ENCODE measurements at regions not wholly inside any gene's neighbourhood (a gene's known extent, or its start where the extent isn't known, plus 50 kb on each side); places are given as distances from the start of the nearest gene placed in this dataset.
A peak's percentile ranks its signal among the peaks of the same experiment; 100 is the strongest.

GRCh38 chr1:184141361-184141880 is 89.9 kb downstream of the TSEN15 start:
- no peak for DNase-seq (ENCODE audit: low read depth, low spot score)
- in situ Hi-C loops (cut with HindIII; ENCODE audit: low pct_unique_long_range_greater_than_20kb, low sequenced_read_pairs): no loop called here

GRCh38 chr1:184143449-184143848 is 91.9 kb downstream of the TSEN15 start:
- in situ Hi-C loops (cut with HindIII; ENCODE audit: low pct_unique_long_range_greater_than_20kb, low sequenced_read_pairs): no loop called here
- DNase-seq (ENCODE audit: low read depth, low spot score): peak; percentile 46

GRCh38 chr1:184145083-184145482 is 93.6 kb downstream of the TSEN15 start:
- in situ Hi-C loops (cut with HindIII; ENCODE audit: low pct_unique_long_range_greater_than_20kb, low sequenced_read_pairs): no loop called here
- no peak for DNase-seq (ENCODE audit: low read depth, low spot score)

DNA sequence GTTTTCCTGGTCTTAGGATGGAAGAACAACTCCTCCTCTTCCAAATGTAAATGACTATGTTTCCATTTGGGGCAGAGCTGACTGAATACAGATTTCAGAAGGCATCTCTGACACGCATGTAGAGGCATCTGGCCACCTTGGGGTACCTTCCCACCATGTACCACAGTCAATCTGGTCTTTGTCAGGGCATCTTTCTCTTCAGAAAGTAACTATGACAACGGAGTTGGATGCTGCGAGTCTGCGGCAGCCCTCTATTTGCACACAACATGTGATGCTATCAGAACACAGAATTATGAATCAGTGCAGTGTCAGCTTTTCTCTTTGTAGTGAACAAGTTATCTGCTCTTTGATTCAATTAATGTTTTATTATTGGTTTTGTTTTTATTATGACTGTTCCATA is 94.7 kb downstream of the TSEN15 start:
- no peak for DNase-seq (ENCODE audit: low read depth, low spot score)
- in situ Hi-C loops (cut with HindIII; ENCODE audit: low pct_unique_long_range_greater_than_20kb, low sequenced_read_pairs): no loop called here

DNA sequence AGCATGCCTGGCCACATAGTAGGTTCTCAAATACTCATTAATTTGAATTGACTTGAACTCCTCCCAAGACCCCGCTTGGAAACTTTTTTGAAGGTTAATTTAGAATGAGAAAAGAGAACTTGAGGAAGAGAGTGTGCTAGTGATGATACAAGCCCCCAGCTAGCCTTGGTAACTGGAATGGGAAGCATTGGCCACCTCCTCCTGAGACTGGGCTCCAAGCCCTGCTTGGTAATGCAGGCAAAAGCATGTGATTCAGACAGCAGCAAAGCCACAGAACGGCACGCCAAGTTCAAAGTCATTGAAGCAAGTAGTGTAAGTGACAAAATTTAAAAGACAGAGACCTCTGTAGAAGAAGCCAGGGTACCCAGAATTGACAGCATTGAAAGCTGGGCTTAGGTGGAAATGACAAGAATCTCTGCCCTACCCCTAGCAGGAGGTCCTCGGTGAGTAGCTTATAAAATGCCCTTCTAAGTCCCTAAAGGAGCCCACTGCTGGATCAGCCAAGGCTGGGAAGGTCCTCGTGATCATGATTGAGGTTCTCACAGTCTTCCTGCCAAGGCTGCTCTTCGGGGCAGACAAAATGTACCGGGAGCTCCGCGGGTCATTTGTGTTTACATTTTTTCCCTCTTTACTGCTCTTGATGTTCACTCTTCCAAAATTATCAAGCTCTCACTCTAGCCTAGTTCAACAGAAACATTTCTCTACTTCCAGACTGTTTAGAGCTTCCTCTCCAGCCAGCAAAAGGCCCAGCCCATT is 99.4 kb downstream of the TSEN15 start:
- in situ Hi-C loops (cut with HindIII; ENCODE audit: low pct_unique_long_range_greater_than_20kb, low sequenced_read_pairs): no loop called here
- no peak for DNase-seq (ENCODE audit: low read depth, low spot score)

DNA sequence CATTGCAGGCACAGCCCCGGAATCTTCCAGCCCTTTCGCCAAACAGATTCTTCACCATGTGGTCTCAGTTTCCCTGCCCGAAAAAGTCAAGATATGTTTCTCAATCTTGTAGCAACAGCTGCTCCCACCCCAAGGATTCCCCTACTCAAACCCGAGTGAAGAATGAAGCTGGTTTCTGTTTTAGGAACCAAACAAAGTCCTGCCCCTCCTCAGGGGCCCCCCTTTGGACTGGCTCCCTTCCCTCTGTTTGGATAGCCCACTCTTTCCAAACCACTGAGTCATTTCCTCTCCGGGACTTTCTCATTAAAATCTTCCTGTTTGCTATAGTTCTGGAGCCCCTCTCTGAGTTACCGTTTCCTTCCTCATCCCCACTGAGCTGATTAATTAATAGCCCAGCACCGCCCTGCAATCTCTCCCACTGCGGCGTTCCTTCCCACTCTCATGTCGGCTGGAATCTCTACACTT is 100.9 kb downstream of the TSEN15 start:
- in situ Hi-C loops (cut with HindIII; ENCODE audit: low pct_unique_long_range_greater_than_20kb, low sequenced_read_pairs): no loop called here
- no peak for DNase-seq (ENCODE audit: low read depth, low spot score)

DNA sequence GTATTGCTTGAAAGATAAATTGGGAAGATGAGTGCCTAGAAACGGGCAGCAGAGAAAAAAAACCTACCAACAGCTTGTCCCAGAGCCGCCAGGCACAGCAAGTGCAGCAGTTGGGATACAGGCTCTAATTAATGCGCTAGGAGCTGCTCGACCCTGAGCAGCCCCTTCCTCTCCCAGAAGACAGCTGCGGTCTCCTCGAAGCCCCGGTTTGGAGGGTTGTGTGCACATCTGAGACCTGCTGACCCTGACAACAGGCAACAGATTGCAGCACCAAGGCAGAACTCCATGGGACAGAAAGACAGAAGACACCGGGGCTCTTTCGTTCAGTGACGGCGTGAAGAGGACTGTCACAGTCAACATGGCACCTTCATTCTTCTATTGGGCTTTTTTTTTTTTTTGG is 101.4 kb downstream of the TSEN15 start:
- no peak for DNase-seq (ENCODE audit: low read depth, low spot score)
- in situ Hi-C loops (cut with HindIII; ENCODE audit: low pct_unique_long_range_greater_than_20kb, low sequenced_read_pairs): no loop called here

DNA sequence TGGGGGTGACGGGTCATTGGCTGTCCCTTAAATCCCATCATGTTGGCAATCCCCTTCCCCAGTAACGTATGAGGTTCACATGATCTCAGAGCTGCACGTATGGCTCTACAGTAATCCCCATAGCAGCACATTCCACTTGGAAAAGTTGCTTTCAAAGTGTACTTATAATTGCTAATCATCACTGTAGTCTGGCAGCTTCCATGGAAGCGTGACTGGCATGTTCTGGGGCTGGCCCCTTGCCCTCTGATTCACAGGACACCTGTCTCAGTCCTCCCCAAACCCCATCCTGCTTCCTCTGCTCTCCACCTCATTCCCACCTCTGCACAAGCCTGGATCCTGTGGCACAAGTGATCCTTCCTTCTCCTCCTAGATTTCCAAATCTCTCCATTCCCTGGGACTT is 102.2 kb downstream of the TSEN15 start:
- DNase-seq (ENCODE audit: low read depth, low spot score): no peak
- in situ Hi-C loops (cut with HindIII; ENCODE audit: low pct_unique_long_range_greater_than_20kb, low sequenced_read_pairs): no loop called here

DNA sequence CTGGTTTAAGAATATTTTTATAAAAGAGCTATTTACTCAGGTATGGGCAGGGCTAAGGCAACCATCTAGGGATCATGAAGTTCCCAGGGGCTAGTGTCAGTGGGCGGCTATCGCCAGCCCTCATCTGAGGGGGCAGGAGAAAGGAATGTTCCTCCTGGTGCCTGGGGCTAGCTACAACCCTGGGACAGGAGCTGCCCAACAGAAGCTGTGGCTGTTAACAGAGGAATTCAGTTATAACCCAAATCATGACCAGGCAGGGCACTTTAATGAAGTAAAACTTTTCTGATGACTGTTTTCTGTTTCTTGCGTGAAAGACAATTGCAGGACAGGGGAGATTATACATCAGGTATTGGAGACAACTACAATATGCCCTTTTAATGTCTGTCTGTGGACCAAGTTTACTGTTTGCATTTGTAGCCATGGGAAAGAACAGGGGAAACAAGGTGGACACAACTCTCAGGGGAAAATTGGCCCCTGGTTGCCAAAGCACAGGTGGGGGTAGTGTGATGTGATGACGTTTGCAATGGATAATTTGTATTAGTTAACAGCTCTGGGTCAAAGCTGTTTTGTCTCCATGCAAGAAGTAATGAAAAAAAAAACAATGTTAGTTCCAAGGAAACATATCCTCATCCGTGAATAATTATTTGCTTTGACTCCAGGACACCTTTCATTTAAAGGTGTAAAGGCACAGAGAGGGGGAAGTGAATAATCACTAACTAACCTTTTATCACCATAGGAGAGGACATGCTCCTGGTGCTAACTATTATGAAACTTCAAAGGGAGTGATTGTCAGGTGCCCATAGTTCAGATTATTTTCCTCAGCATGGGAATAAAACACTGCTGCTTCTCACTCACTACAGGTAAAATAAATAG is 105.2 kb downstream of the TSEN15 start:
- in situ Hi-C loops (cut with HindIII; ENCODE audit: low pct_unique_long_range_greater_than_20kb, low sequenced_read_pairs): no loop called here
- peak; percentile 13 for DNase-seq (ENCODE audit: low read depth, low spot score)

GRCh38 chr1:184157394-184157742 is 105.8 kb downstream of the TSEN15 start:
- in situ Hi-C loops (cut with HindIII; ENCODE audit: low pct_unique_long_range_greater_than_20kb, low sequenced_read_pairs): no loop called here
- DNase-seq (ENCODE audit: low read depth, low spot score): no peak

GRCh38 chr1:184158896-184159681 is 107.6 kb downstream of the TSEN15 start:
- in situ Hi-C loops (cut with HindIII; ENCODE audit: low pct_unique_long_range_greater_than_20kb, low sequenced_read_pairs): no loop called here
- DNase-seq (ENCODE audit: low read depth, low spot score): no peak

GRCh38 chr1:184160236-184160635 is 108.7 kb downstream of the TSEN15 start:
- no peak for DNase-seq (ENCODE audit: low read depth, low spot score)
- in situ Hi-C loops (cut with HindIII; ENCODE audit: low pct_unique_long_range_greater_than_20kb, low sequenced_read_pairs): no loop called here

GRCh38 chr1:184161071-184161698 is 109.7 kb downstream of the TSEN15 start:
- no peak for DNase-seq (ENCODE audit: low read depth, low spot score)
- in situ Hi-C loops (cut with HindIII; ENCODE audit: low pct_unique_long_range_greater_than_20kb, low sequenced_read_pairs): no loop called here

- in situ Hi-C loops (cut with HindIII; ENCODE audit: low pct_unique_long_range_greater_than_20kb, low sequenced_read_pairs): no loop called here
- DNase-seq (ENCODE audit: low read depth, low spot score): no peak
Measured at GRCh38 chr1:184162281-184162680, 110.8 kb downstream of the TSEN15 start.

GRCh38 chr1:184163674-184164465 is 112.3 kb downstream of the TSEN15 start:
- in situ Hi-C loops (cut with HindIII; ENCODE audit: low pct_unique_long_range_greater_than_20kb, low sequenced_read_pairs): no loop called here
- no peak for DNase-seq (ENCODE audit: low read depth, low spot score)

DNA sequence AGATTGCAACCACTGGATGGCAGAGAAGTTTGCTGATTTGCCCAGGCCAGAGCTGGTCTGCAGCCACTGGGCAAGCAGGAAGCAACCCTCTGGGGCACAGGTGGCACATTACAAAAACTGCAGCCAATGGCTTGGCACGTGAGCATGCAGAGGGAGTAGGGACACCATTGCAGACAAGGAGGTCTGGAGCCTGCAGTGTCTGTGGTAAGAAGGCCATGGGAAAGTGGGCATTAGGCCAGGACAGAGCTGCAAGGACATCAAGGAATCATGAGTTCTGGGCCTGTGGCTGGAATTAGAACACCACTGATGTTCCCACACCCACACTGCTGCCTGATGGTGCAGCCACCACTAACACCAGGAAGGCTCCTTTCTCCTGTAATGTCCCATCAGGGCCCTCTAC is 113.0 kb downstream of the TSEN15 start:
- in situ Hi-C loops (cut with HindIII; ENCODE audit: low pct_unique_long_range_greater_than_20kb, low sequenced_read_pairs): no loop called here
- DNase-seq (ENCODE audit: low read depth, low spot score): no peak

GRCh38 chr1:184166485-184166884 is 115.0 kb downstream of the TSEN15 start:
- in situ Hi-C loops (cut with HindIII; ENCODE audit: low pct_unique_long_range_greater_than_20kb, low sequenced_read_pairs): no loop called here
- DNase-seq (ENCODE audit: low read depth, low spot score): no peak

All from SK-MEL-5 (cell line).